Osteocyte (in vitro differentiated cells): ENCODE measurements at regions not wholly inside any gene's neighbourhood (a gene's known extent, or its start where the extent isn't known, plus 50 kb on each side); places are given as distances from the start of the nearest gene placed in this dataset.
"Not testable (repeated sequence)": the region's sequence is repeated elsewhere in the genome, so short reads cannot be mapped to it uniquely, and the experiment has no call there.

Experiments used
- DNase-seq: peaks from one replicate; pipeline ENCODE4 v3.0.0; 2021; ENCODE audit warnings: mixed read lengths; ENCODE audit not compliant: unreplicated experiment; ENCODE audit errors: extremely low spot score
- H3K27ac Mint-ChIP-seq: one replicate; pipeline ENCODE4 v1.8.0; 2021; ENCODE audit warnings: mild to moderate bottlenecking, mixed read lengths; ENCODE audit not compliant: unreplicated experiment
- H3K27me3 Mint-ChIP-seq: one replicate; pipeline ENCODE4 v1.8.0; 2021; ENCODE audit warnings: mixed read lengths; ENCODE audit not compliant: unreplicated experiment
- H3K36me3 Mint-ChIP-seq: one replicate; pipeline ENCODE4 v1.8.0; 2021; ENCODE audit warnings: mixed read lengths; ENCODE audit not compliant: unreplicated experiment
- H3K4me1 Mint-ChIP-seq: one replicate; pipeline ENCODE4 v1.8.0; 2021; ENCODE audit warnings: mixed read lengths; ENCODE audit not compliant: unreplicated experiment
- H3K4me3 Mint-ChIP-seq: one replicate; pipeline ENCODE4 v1.8.0; 2021; ENCODE audit warnings: mild to moderate bottlenecking, moderate library complexity, mixed read lengths; ENCODE audit not compliant: unreplicated experiment
- H3K9me3 Mint-ChIP-seq: one replicate; pipeline ENCODE4 v1.8.0; 2021; ENCODE audit warnings: mixed read lengths; ENCODE audit not compliant: unreplicated experiment
- TF ChIP-seq, protein P1 (sequence below): fragments of 200-600 bp; sonication (generic); IDR thresholded peaks from 2 replicates; pipeline ENCODE4 v1.5.0; 2021; ENCODE audit warnings: antibody characterized with exemption, mild to moderate bottlenecking, moderate library complexity

DNA sequence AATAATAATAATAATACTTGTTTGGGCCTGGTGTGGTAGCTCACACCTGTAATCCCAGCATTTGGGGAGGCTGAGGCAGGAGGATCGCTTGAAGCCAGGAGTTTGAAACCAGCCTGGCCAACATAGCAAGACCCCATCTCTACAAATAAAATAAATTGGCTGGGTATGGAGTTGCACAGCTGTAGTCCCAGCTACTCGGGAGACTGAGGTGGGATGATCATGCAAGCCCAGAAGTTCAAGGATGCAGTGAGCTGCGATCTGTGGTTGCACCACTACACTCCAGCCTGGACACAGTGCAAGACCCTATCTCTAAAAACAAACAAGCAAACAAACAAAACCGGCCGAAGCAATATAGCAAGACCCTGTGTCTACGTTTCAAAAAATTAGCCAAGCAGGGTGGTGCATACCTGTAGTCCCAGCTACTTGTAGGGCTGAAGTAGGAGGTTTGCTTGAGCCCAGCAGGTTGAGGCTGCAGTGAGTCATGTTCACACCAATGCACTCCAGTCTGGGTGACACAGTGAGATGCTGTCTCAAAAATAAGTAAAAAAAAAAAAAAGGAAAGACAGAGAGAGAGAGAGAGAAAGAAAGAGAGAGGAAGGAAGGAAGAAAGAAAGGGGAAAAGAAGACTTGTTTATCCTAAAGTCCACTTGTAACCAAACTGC is 85.6 kb upstream of the KDM7A start:
- Mint-ChIP-seq H3K36me3 (no peaks in the 10 kb centered on the region), H3K9me3 (peaks cover 2% of the 10 kb centered on the region), H3K4me1 (no peaks in the 10 kb centered on the region), H3K27ac (no peak overlapping the region), H3K27me3 (peaks cover 14% of the 10 kb centered on the region), H3K4me3 (no peak overlapping the region)
- TF ChIP-seq, protein P1, sequence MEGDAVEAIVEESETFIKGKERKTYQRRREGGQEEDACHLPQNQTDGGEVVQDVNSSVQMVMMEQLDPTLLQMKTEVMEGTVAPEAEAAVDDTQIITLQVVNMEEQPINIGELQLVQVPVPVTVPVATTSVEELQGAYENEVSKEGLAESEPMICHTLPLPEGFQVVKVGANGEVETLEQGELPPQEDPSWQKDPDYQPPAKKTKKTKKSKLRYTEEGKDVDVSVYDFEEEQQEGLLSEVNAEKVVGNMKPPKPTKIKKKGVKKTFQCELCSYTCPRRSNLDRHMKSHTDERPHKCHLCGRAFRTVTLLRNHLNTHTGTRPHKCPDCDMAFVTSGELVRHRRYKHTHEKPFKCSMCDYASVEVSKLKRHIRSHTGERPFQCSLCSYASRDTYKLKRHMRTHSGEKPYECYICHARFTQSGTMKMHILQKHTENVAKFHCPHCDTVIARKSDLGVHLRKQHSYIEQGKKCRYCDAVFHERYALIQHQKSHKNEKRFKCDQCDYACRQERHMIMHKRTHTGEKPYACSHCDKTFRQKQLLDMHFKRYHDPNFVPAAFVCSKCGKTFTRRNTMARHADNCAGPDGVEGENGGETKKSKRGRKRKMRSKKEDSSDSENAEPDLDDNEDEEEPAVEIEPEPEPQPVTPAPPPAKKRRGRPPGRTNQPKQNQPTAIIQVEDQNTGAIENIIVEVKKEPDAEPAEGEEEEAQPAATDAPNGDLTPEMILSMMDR = no peak
- DNase-seq = no peak

GRCh38 chr7:140261522-140261921 is 84.7 kb upstream of the KDM7A start:
- Mint-ChIP-seq H3K9me3 (peaks cover 8% of the 10 kb centered on the region), H3K36me3 (no peaks in the 10 kb centered on the region), H3K27ac (no peak overlapping the region), H3K27me3 (peaks cover 14% of the 10 kb centered on the region), H3K4me3 (no peak overlapping the region), H3K4me1 (no peaks in the 10 kb centered on the region)
- TF ChIP-seq, protein P1 = no peak
- no peak for DNase-seq

DNA sequence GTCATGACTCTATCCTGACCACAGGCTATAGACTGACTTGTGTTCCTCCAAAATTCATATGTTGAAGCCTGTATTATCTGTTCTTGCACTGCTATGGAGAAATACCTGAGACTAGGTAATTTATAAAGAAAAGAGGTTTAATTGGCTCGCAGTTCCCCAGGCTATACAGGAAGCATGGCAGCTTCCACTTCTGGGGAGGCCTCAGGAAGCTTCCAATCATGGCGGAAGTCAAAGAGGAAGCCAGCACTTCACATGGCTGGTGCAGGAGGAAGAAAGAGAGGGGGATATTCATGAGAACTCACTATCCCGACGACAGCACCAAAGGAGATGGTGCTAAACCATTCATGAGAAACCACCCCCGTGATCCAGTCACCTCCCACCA is 84.3 kb upstream of the KDM7A start:
- Mint-ChIP-seq H3K27me3 (peaks cover 14% of the 10 kb centered on the region), H3K4me3 (no peak overlapping the region), H3K4me1 (no peaks in the 10 kb centered on the region), H3K27ac (no peak overlapping the region), H3K9me3 (peaks cover 8% of the 10 kb centered on the region), H3K36me3 (no peaks in the 10 kb centered on the region)
- no peak for DNase-seq
- TF ChIP-seq, protein P1 = no peak

DNA sequence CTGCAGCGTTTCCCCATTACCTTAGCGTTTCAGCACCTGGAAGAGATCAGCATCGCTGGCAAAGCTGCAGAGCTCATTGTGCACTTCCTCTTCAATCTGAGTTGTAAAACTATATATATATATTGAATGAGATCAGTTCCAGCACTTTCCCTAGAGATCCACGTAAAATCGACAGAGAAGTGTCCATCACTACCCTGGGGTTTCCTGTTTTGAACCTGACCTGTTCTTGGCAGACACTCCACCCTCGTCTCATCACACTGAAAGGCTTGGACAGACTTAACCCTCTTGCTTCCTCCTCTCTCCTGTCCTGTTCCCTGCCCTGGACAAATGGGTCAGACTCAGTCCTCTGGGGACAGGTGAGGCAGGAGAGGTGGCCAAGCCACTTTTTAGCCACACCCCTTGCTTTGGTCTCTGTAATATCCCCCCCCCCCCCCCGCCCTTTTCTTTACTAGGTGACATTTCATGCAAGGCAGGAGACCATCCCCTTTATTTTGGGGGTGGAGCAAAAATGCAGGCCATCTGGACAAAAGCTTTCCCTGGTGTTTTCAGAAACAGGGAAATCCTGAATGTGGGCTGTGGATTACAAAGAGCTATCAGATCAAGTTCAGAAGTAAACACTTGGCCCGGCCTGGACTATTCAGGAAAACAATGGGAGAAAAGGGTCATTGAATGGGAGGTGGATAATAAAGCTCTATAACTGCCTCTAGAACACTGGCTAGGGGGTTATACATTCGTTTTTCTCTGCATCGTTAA is 83.7 kb upstream of the KDM7A start:
- H3K27me3 Mint-ChIP-seq = peaks cover 14% of the 10 kb centered on the region

DNA sequence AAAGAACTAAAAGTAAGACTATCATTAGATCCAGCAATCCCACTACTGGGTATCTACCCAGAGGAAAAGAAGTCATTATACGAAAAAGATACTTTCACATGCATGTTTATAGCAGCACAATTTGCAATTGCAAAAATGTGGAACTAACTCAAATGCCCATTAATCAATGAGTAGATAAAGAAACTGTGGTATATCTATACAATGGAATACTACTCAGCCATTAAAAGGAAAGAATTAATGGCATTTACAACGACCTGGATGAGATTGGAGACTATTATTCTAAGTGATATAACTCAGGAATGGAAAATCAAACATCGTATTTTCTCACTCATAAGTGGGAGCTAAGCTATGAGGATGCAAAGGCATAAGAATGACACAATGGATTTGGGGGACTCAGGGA is 80.5 kb upstream of the KDM7A start:
- not testable (repeated sequence) for H3K4me1 Mint-ChIP-seq, H3K9me3 Mint-ChIP-seq, H3K27ac Mint-ChIP-seq, H3K36me3 Mint-ChIP-seq, DNase-seq, H3K4me3 Mint-ChIP-seq
- H3K27me3 Mint-ChIP-seq = peaks cover 11% of the 10 kb centered on the region

More for the DNA sequence above, 83.7 kb upstream of the KDM7A start:
- TF ChIP-seq, protein P1 = no peak
- no peaks in the 10 kb centered on the region for H3K36me3 Mint-ChIP-seq
- no peaks in the 10 kb centered on the region for H3K4me1 Mint-ChIP-seq
- H3K4me3 Mint-ChIP-seq = no peak overlapping the region
- no peak for DNase-seq
- H3K27ac Mint-ChIP-seq = no peak overlapping the region
- peaks cover 8% of the 10 kb centered on the region for H3K9me3 Mint-ChIP-seq

- not testable (repeated sequence) for H3K4me1 Mint-ChIP-seq, H3K27me3 Mint-ChIP-seq, H3K4me3 Mint-ChIP-seq, H3K36me3 Mint-ChIP-seq, DNase-seq, H3K9me3 Mint-ChIP-seq, H3K27ac Mint-ChIP-seq
Measured at GRCh38 chr7:140254976-140255375, 78.2 kb upstream of the KDM7A start.
